Chondrocyte (in vitro differentiated cells): ENCODE measurements at regions not wholly inside any gene's neighbourhood (a gene's known extent, or its start where the extent isn't known, plus 50 kb on each side); places are given as distances from the start of the nearest gene placed in this dataset.

Source experiments
- DNase-seq: peaks from one replicate; pipeline ENCODE4 v3.0.0; 2021; ENCODE audit warnings: mixed read lengths, low spot score
- H3K27ac Mint-ChIP-seq: one replicate; pipeline ENCODE4 v1.8.0; 2021; ENCODE audit warnings: mild to moderate bottlenecking, moderate library complexity, mixed read lengths; ENCODE audit not compliant: unreplicated experiment
- H3K27me3 Mint-ChIP-seq: 2 replicates; pipeline ENCODE4 v1.8.0; 2021; ENCODE audit warnings: low read depth, mixed read lengths
- H3K36me3 Mint-ChIP-seq: 2 replicates; pipeline ENCODE4 v1.8.0; 2021; ENCODE audit warnings: low read depth, mixed read lengths
- H3K4me1 Mint-ChIP-seq: 2 replicates; pipeline ENCODE4 v1.8.0; 2021; ENCODE audit warnings: low read depth, mild to moderate bottlenecking, mixed read lengths
- H3K4me3 Mint-ChIP-seq: one replicate; pipeline ENCODE4 v1.8.0; 2021; ENCODE audit warnings: mild to moderate bottlenecking, moderate library complexity, mixed read lengths; ENCODE audit not compliant: unreplicated experiment
- H3K9me3 Mint-ChIP-seq: 2 replicates; pipeline ENCODE4 v1.8.0; 2021; ENCODE audit warnings: low read depth, mixed read lengths
- TF ChIP-seq, protein P1 (sequence below): fragments of 200-600 bp; sonication (generic); IDR thresholded peaks from 2 replicates; pipeline ENCODE4 v1.5.0; 2021; ENCODE audit warnings: antibody characterized with exemption, mild to moderate bottlenecking, moderate library complexity

DNA sequence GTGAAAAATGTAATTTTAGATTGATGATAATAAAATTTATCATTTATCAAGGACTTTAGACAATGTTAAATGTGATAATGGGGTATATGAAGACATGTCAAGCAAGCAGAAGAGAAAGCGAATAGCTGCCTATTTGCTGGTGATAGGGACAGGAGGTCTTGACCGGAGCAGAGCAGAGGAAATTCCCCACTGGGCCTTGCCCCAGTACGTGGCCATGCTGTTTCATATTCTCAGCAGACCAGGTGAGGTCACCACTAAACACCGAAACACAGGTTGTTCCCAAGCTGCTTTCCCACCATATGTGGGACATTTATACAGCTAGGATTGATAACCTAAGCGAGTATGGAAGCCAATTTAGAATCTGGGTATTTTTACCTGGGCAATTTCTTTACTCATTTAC is 1629.6 kb downstream of the FAM181B start:
- no peaks in the 10 kb centered on the region for H3K4me1 Mint-ChIP-seq
- DNase-seq, result no peak
- no peaks in the 10 kb centered on the region for H3K9me3 Mint-ChIP-seq
- H3K36me3 Mint-ChIP-seq, result no peaks in the 10 kb centered on the region
- TF ChIP-seq, protein P1, sequence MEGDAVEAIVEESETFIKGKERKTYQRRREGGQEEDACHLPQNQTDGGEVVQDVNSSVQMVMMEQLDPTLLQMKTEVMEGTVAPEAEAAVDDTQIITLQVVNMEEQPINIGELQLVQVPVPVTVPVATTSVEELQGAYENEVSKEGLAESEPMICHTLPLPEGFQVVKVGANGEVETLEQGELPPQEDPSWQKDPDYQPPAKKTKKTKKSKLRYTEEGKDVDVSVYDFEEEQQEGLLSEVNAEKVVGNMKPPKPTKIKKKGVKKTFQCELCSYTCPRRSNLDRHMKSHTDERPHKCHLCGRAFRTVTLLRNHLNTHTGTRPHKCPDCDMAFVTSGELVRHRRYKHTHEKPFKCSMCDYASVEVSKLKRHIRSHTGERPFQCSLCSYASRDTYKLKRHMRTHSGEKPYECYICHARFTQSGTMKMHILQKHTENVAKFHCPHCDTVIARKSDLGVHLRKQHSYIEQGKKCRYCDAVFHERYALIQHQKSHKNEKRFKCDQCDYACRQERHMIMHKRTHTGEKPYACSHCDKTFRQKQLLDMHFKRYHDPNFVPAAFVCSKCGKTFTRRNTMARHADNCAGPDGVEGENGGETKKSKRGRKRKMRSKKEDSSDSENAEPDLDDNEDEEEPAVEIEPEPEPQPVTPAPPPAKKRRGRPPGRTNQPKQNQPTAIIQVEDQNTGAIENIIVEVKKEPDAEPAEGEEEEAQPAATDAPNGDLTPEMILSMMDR, result no peak
- no peak overlapping the region for H3K4me3 Mint-ChIP-seq
- H3K27ac Mint-ChIP-seq, result no peak overlapping the region
- H3K27me3 Mint-ChIP-seq, result peaks cover 6% of the 10 kb centered on the region

DNA sequence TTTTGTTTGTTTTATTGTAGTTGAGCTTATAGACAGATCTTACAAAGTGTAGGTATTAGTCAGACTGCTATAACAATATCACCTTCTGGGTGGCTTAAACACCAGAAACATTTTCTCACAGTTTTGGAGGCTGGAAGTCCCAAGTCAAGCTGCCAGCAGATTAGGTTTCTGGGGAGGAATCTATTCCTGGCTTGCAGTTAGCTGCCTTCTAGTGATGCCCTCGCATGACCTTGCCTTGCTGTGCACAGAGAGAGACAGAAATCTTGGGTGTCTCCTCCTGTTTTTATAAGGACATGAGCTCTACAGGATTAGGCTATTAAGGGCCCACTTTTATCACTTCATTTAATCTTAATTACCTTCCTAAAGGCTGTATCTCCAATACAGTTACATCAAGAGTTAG is 1635.2 kb downstream of the FAM181B start:
- Mint-ChIP-seq H3K27me3 (no peaks in the 10 kb centered on the region), H3K4me1 (no peaks in the 10 kb centered on the region), H3K36me3 (no peaks in the 10 kb centered on the region), H3K9me3 (no peaks in the 10 kb centered on the region), H3K27ac (no peak overlapping the region), H3K4me3 (no peak overlapping the region)
- DNase-seq, result no peak
- TF ChIP-seq, protein P1, result no peak

DNA sequence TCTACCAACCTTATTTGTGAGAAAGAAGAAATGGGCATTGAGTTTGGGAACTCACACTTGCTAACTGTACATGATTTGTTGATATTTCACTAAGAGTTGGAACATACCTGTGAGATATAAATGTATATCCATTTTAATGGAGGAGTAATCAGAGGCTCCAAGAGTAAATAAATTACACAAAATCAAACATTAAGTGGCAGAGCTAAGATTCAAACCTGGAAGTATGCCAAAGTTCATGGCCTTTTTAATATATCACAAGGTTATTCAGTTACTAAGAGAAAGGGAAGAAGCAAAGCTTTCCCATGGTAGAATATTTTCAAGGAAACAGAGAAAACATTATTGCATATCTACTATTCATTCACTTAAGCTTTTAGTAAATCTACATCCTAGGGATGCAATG is 1641.1 kb downstream of the FAM181B start:
- H3K36me3 Mint-ChIP-seq, result no peaks in the 10 kb centered on the region
- H3K27ac Mint-ChIP-seq, result no peak overlapping the region
- TF ChIP-seq, protein P1, result no peak
- DNase-seq, result no peak
- no peaks in the 10 kb centered on the region for H3K4me1 Mint-ChIP-seq
- H3K27me3 Mint-ChIP-seq, result no peaks in the 10 kb centered on the region
- H3K4me3 Mint-ChIP-seq, result no peak overlapping the region
- H3K9me3 Mint-ChIP-seq, result no peaks in the 10 kb centered on the region

DNA sequence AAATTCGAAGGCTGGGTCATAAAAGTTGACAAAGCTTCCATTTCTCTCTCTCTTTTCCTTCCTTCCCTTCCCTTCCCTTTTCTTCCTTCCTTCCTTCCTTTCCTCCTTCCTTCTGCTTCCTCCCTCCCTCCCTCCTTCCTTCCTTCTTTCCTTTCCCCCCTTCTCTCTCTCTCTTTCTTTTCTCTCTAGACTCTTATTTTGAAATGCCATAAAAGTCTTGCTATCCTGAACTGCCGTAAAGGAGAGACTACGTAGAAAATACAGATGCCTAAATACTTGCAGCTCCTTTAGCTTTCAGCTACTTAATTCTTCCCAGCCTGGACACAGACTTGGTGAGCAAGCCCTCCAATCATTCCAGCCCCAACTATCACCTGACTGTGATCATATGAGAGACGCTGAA is 1644.4 kb downstream of the FAM181B start:
- TF ChIP-seq, protein P1, result no peak
- no peaks in the 10 kb centered on the region for H3K4me1 Mint-ChIP-seq
- no peaks in the 10 kb centered on the region for H3K36me3 Mint-ChIP-seq
- H3K9me3 Mint-ChIP-seq, result peaks cover 7% of the 10 kb centered on the region
- H3K27ac Mint-ChIP-seq, result no peak overlapping the region
- H3K4me3 Mint-ChIP-seq, result no peak overlapping the region
- DNase-seq, result no peak
- H3K27me3 Mint-ChIP-seq, result no peaks in the 10 kb centered on the region

DNA sequence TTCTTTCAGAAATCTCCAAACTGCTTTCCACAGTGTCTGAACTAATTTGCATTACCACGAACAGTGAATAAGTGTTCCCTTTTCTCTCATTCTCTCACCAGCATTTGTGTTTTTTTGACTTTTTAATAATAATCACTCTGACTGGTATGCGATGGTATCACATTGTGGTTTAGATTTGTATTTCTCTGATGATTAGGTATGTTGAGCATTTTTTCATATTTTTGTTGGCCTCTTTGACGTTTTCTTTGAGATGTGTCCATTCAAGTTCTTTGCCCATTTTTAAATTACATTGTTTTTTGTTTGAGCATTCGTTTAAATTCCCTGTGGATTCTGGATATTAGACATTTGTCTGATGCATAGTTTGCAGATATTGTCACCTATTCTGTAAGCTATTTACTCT is 1639.6 kb upstream of the TENM4 start:
- Mint-ChIP-seq H3K36me3 (no peaks in the 10 kb centered on the region), H3K4me1 (no peaks in the 10 kb centered on the region), H3K27me3 (no peaks in the 10 kb centered on the region), H3K27ac (no peak overlapping the region), H3K4me3 (no peak overlapping the region), H3K9me3 (peaks cover 20% of the 10 kb centered on the region)
- TF ChIP-seq, protein P1, result no peak
- no peak for DNase-seq
